ENCODE measurements at regions not wholly inside any gene's neighbourhood (a gene's known extent, or its start where the extent isn't known, plus 50 kb on each side); places are given as distances from the start of the nearest gene placed in this dataset.

DNA sequence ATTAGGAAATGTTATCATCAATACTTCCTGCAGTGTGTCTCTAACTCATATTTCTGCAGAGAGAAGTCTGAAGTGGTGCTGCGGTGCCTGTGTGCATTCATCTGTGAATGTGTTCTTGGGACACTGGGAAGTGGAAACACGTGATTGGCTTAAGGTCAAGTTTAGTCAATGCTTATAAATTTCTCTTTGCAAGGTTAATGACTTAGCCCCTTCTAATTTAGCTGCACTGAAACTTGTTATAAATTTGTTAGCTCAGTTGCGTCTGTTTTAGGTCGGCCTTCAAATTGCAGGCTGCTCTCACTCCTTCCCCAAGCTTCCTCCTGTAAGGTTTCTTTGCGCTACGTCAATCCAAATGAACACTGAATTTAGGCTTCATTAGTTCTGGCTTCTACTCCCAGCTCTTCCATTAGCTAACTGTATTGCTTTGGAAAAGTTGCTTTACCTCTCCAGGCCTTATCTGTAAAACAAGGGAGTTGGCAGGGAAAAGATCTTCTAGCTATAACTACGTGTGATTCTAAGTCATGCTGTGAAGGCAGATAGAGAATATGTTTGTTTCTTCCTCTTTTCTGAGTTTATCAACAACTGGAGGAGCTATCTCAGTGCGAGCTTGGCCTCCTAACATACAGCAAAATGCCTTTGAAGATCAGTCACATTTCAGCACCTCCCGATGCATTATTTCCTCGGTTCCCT, 341.8 kb downstream of the NFIB start:
- no peak overlapping the region for H3K4me2 ChIP-seq (ENCODE audit: low read length)
- no peaks in the 10 kb centered on the region for H3K4me1 ChIP-seq (ENCODE audit: control insufficient read depth, low read length)
- H3K36me3 ChIP-seq (ENCODE audit: control insufficient read depth, low read length) = no peaks in the 10 kb centered on the region

DNA sequence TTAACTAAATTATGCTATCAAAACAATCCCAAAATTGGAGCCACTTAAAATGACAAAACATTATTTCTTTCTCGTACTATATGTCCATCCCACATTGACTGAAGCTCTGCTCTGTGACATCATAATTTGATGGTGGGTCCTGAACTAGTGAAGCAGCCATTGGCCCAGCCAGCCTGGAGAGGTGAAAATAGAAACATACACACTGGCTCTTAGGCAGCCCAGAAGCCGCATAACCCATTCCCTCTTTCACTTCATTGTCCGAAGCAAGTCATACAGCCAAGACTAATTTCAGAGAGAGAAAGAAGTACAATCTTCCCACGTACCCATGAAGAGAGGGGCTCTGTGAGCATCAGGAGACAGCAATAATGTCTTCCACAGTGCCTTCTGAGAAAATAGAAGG, 342.5 kb downstream of the NFIB start:
- Histone ChIP-seq H3K9me3 (ENCODE audit: control insufficient read depth, insufficient read depth, low read length) (no peaks in the 10 kb centered on the region), H3K79me2 (ENCODE audit: control insufficient read depth, low read length) (no peaks in the 10 kb centered on the region), H3K4me1 (ENCODE audit: control insufficient read depth, low read length) (no peaks in the 10 kb centered on the region), H4K20me1 (ENCODE audit: control insufficient read depth, insufficient read depth, low read depth, low read length) (no peaks in the 10 kb centered on the region), H3K4me2 (ENCODE audit: low read length) (no peak overlapping the region), H3K27ac (ENCODE audit: low read depth, low read length) (no peak overlapping the region), H3F3A (ENCODE audit: control insufficient read depth, insufficient read depth) (no peaks in the 10 kb centered on the region), H3K27me3 (ENCODE audit: control insufficient read depth, low read length) (no peaks in the 10 kb centered on the region), H3K9me2 (replicated peaks; ENCODE audit: control insufficient read depth, low read length) (no peaks in the 10 kb centered on the region), H3K4me3 (ENCODE audit: low read length) (no peak overlapping the region), H3K36me3 (ENCODE audit: control insufficient read depth, low read length) (no peaks in the 10 kb centered on the region)
- TF ChIP-seq EZH2phosphoT487 (IDR thresholded peaks at IDR 0.05; ENCODE audit: borderline replicate concordance, low read length) = no peak
- TF ChIP-seq CTCF (IDR thresholded peaks at IDR 0.05; ENCODE audit: low read depth, low read length, poor library complexity, severe bottlenecking) = no peak

More for the DNA sequence above, 341.8 kb downstream of the NFIB start:
- Histone ChIP-seq H3K79me2 (ENCODE audit: control insufficient read depth, low read length) (no peaks in the 10 kb centered on the region), H3K9me2 (replicated peaks; ENCODE audit: control insufficient read depth, low read length) (no peaks in the 10 kb centered on the region), H3K27ac (ENCODE audit: low read depth, low read length) (no peak overlapping the region), H3K9me3 (ENCODE audit: control insufficient read depth, insufficient read depth, low read length) (no peaks in the 10 kb centered on the region), H4K20me1 (ENCODE audit: control insufficient read depth, insufficient read depth, low read depth, low read length) (no peaks in the 10 kb centered on the region), H3K4me3 (ENCODE audit: low read length) (no peak overlapping the region), H3F3A (ENCODE audit: control insufficient read depth, insufficient read depth) (no peaks in the 10 kb centered on the region), H3K27me3 (ENCODE audit: control insufficient read depth, low read length) (no peaks in the 10 kb centered on the region)
- TF ChIP-seq CTCF (IDR thresholded peaks at IDR 0.05; ENCODE audit: low read depth, low read length, poor library complexity, severe bottlenecking) = no peak
- TF ChIP-seq EZH2phosphoT487 (IDR thresholded peaks at IDR 0.05; ENCODE audit: borderline replicate concordance, low read length) = no peak

GRCh38 chr9:13970426-13970825, 343.5 kb downstream of the NFIB start:
- H3K9me3 ChIP-seq (ENCODE audit: control insufficient read depth, insufficient read depth, low read length) = no peaks in the 10 kb centered on the region
- no peaks in the 10 kb centered on the region for H3K27me3 ChIP-seq (ENCODE audit: control insufficient read depth, low read length)
- H3K36me3 ChIP-seq (ENCODE audit: control insufficient read depth, low read length) = no peaks in the 10 kb centered on the region
- no peaks in the 10 kb centered on the region for H3K79me2 ChIP-seq (ENCODE audit: control insufficient read depth, low read length)
- no peak overlapping the region for H3K4me3 ChIP-seq (ENCODE audit: low read length)
- H4K20me1 ChIP-seq (ENCODE audit: control insufficient read depth, insufficient read depth, low read depth, low read length) = no peaks in the 10 kb centered on the region
- H3K27ac ChIP-seq (ENCODE audit: low read depth, low read length) = no peak overlapping the region
- H3K4me1 ChIP-seq (ENCODE audit: control insufficient read depth, low read length) = no peaks in the 10 kb centered on the region
- no peaks in the 10 kb centered on the region for H3F3A ChIP-seq (ENCODE audit: control insufficient read depth, insufficient read depth)
- no peak overlapping the region for H3K4me2 ChIP-seq (ENCODE audit: low read length)
- TF ChIP-seq CTCF (IDR thresholded peaks at IDR 0.05; ENCODE audit: low read depth, low read length, poor library complexity, severe bottlenecking) (no peak), EZH2phosphoT487 (IDR thresholded peaks at IDR 0.05; ENCODE audit: borderline replicate concordance, low read length) (no peak)
- no peaks in the 10 kb centered on the region for H3K9me2 ChIP-seq (replicated peaks; ENCODE audit: control insufficient read depth, low read length)

All from DOHH2 (cell line).